ENCODE measurements at regions not wholly inside any gene's neighbourhood (a gene's known extent, or its start where the extent isn't known, plus 50 kb on each side); places are given as distances from the start of the nearest gene placed in this dataset.

DNA sequence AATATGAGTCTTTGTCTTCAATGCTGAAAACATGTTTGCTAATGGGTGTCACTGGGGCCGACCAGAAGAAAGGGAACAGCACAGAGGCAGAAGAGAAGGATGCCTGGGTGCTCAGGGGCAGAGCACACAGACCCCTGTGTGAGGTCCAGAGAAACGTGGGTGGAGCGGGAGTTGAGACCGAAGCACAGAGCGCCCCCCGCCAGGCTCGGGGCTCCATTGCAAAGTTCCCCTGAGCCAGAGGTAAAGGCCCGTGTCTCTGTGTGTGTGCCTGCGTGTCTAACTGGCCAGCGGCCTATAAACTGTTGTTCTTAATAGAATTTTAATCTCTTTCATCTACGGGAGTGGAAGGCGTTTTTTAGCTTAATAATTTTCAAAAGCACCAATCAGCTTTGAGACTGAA is 343.1 kb downstream of the TEX29 start:
- Mint-ChIP-seq H3K27me3 (ENCODE audit: low read depth in 3 of 3) (peaks cover 1 to 4% (median 2%) of the 10 kb centered on the region in 3 donors), H3K4me1 (no peaks in the 10 kb centered on the region), H3K27ac (no peak overlapping the region), H3K9me3 (peaks cover 0 to 4% (median 3%) of the 10 kb centered on the region in 7 donors), H3K4me3 (no peak overlapping the region), H3K36me3 (no peaks in the 10 kb centered on the region)
- H3K9ac ChIP-seq (ENCODE audit: insufficient read depth, low read length, poor library complexity, severe bottlenecking), result no peak overlapping the region
- H3K4me1 ChIP-seq (ENCODE audit: control insufficient read depth in 1 of 2, insufficient read depth in 2 of 2, low read length in 2 of 2), result no peaks in the 10 kb centered on the region
- no peak overlapping the region for H3K4me2 ChIP-seq (replicated peaks; ENCODE audit: extremely low read depth, low read length, poor library complexity, severe bottlenecking)
- H3K9me3 ChIP-seq (replicated peaks in 1 of 2; ENCODE audit: control insufficient read depth in 1 of 2, insufficient read depth in 1 of 2, low read length in 2 of 2), result no peaks in the 10 kb centered on the region
- no peaks in the 10 kb centered on the region for H3K79me2 ChIP-seq (ENCODE audit: insufficient read depth, low read length)
- 91% methylated on average over 6 of the region's 12 CpGs for WGBS (ENCODE audit: insufficient coverage)
- no peaks in the 10 kb centered on the region for H4K20me1 ChIP-seq (ENCODE audit: insufficient read depth, low read length)
- H3K27ac ChIP-seq (ENCODE audit: low read depth in 1 of 2, low read length in 2 of 2), result no peak overlapping the region
- no peaks in the 10 kb centered on the region for H3K27me3 ChIP-seq (ENCODE audit: control insufficient read depth in 2 of 2, insufficient read depth in 2 of 2, low read length in 2 of 2)
- TF ChIP-seq, protein P1, sequence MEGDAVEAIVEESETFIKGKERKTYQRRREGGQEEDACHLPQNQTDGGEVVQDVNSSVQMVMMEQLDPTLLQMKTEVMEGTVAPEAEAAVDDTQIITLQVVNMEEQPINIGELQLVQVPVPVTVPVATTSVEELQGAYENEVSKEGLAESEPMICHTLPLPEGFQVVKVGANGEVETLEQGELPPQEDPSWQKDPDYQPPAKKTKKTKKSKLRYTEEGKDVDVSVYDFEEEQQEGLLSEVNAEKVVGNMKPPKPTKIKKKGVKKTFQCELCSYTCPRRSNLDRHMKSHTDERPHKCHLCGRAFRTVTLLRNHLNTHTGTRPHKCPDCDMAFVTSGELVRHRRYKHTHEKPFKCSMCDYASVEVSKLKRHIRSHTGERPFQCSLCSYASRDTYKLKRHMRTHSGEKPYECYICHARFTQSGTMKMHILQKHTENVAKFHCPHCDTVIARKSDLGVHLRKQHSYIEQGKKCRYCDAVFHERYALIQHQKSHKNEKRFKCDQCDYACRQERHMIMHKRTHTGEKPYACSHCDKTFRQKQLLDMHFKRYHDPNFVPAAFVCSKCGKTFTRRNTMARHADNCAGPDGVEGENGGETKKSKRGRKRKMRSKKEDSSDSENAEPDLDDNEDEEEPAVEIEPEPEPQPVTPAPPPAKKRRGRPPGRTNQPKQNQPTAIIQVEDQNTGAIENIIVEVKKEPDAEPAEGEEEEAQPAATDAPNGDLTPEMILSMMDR (IDR thresholded peaks at IDR 0.05), result no peak
- DNase-seq, result no peak
- H3K4me3 ChIP-seq (replicated peaks in 1 of 3; ENCODE audit: low read depth in 2 of 3, low read length in 3 of 3), result no peak overlapping the region
- intact Hi-C loops (cut with micrococcal nuclease), result no loop called here
- no peak overlapping the region for H2AFZ ChIP-seq (ENCODE audit: insufficient read depth, low read depth, low read length, poor library complexity, severe bottlenecking)
- no peaks in the 10 kb centered on the region for H3K36me3 ChIP-seq (replicated peaks in 1 of 2; ENCODE audit: control insufficient read depth in 1 of 2, insufficient read depth in 2 of 2, low read length in 2 of 2)

DNA sequence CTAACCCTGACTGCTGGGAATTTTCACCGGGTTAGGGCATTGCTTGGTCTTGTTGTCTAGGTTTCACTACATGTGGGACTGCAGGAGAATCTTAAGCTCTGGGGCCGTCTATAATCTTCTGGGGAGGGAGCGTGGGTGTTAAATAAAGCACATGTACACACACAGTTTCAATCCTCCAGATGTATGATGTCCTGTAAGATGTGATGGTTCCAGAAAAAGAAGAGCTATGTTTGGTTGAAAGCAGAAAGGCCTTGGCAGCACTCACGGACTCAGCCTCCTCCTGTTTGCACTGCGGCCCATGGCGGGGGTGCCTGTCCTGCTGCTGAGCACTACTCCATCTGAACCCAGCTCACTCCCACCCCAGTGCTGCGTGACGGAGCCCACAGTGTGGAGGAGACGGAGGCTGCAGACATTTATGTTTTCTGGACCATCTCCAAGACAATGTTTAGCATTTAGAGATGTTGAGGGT is 343.5 kb downstream of the TEX29 start:
- 100% methylated on average over 4 of the region's 9 CpGs for WGBS (ENCODE audit: insufficient coverage)

More for the DNA sequence above, 343.5 kb downstream of the TEX29 start:
- Histone ChIP-seq H4K20me1 (ENCODE audit: insufficient read depth, low read length) (no peaks in the 10 kb centered on the region), H3K4me3 (replicated peaks in 1 of 3; ENCODE audit: low read depth in 2 of 3, low read length in 3 of 3) (no peak overlapping the region), H3K4me1 (ENCODE audit: control insufficient read depth in 1 of 2, insufficient read depth in 2 of 2, low read length in 2 of 2) (no peaks in the 10 kb centered on the region), H3K27ac (ENCODE audit: low read depth in 1 of 2, low read length in 2 of 2) (no peak overlapping the region), H3K9ac (ENCODE audit: insufficient read depth, low read length, poor library complexity, severe bottlenecking) (no peak overlapping the region), H3K9me3 (replicated peaks in 1 of 2; ENCODE audit: control insufficient read depth in 1 of 2, insufficient read depth in 1 of 2, low read length in 2 of 2) (no peaks in the 10 kb centered on the region), H3K79me2 (ENCODE audit: insufficient read depth, low read length) (no peaks in the 10 kb centered on the region), H3K4me2 (replicated peaks; ENCODE audit: extremely low read depth, low read length, poor library complexity, severe bottlenecking) (no peak overlapping the region), H3K36me3 (replicated peaks in 1 of 2; ENCODE audit: control insufficient read depth in 1 of 2, insufficient read depth in 2 of 2, low read length in 2 of 2) (no peaks in the 10 kb centered on the region), H2AFZ (ENCODE audit: insufficient read depth, low read depth, low read length, poor library complexity, severe bottlenecking) (no peak overlapping the region), H3K27me3 (ENCODE audit: control insufficient read depth in 2 of 2, insufficient read depth in 2 of 2, low read length in 2 of 2) (no peaks in the 10 kb centered on the region)
- TF ChIP-seq, protein P1 (IDR thresholded peaks at IDR 0.05), result no peak
- Mint-ChIP-seq H3K27me3 (ENCODE audit: low read depth in 3 of 3) (peaks cover 1 to 4% (median 2%) of the 10 kb centered on the region in 3 donors), H3K36me3 (no peaks in the 10 kb centered on the region), H3K4me3 (no peak overlapping the region), H3K4me1 (no peaks in the 10 kb centered on the region), H3K9me3 (peaks cover 0 to 4% (median 3%) of the 10 kb centered on the region in 7 donors), H3K27ac (no peak overlapping the region)
- intact Hi-C loops (cut with micrococcal nuclease), result no loop called here
- no peak for DNase-seq

Measured in CD14-positive monocyte (primary cell).